GM21529 (cell line): ENCODE measurements at regions not wholly inside any gene's neighbourhood (a gene's known extent, or its start where the extent isn't known, plus 50 kb on each side); places are given as distances from the start of the nearest gene placed in this dataset.

Source experiments
- ATAC-seq: cut with Tn5 transposase; IDR thresholded peaks from one replicate; pipeline ENCODE4 v1.9.1; 2021; ENCODE audit not compliant: unreplicated experiment

DNA sequence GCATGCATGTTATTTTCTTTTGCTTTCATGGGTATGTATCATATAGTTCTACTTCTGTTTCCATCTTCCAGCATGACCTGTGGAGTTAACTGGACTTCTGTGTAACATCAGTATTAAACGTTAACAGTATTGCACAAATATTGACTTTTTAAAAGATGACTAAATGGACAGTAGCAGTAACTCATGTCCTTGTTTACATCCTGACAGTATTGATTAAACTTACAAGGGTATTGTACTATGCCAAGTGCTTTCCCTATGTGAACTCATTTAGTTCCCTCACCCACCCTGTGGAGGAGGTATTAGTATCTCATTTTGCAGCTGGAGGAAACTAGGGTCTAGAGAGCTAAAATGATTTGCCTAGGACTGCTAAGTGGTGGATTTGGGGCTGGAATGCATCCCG is 128.7 kb upstream of the SLC10A2 start:
- no peak for ATAC-seq

DNA sequence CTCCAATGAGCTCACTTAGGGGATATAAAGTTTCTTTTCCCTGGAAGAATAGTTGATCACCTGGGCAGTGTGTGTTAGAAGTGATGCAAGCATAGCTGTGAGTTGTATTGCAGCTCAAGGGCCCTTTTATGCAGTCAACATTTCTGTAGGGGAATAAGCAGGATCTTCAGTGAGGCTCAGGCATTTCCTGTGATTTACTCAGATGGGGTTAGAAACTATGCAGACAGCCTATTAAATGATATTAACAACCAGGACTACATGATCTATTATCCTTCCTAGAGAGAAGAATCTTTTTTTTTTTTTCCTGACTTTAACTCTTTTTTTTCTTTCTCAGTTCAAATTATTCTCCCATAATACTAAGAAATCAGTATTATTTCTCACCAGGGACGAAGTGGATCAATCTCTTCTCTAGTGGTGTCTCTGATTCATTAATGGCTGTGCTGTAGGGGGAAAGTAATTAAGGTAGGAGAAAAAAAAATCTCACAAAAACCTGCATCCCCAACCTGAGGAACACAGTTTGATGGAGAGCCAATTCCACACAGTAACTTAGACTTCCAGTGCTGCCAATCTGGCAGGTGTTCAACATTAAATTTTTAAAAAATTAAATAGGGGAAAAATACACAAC is 126.4 kb upstream of the SLC10A2 start:
- no peak for ATAC-seq

DNA sequence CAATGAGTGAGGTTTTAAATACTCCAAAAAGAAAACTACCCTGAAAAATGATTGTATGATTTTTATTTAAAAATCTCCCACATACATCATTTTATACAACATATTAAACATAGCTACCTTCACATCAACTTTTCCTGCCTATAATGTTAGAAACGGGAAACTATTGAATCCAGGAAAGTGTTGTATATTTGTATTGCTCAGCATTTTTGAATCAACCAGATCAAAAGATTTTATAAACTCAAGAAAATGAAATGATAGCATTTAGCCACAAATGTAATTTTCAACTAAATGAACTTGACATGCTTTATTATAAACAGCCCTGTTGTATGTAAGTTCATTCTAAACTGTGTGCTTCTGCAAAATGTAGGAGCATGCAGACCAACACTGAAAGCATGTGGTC is 124.6 kb upstream of the SLC10A2 start:
- no peak for ATAC-seq

DNA sequence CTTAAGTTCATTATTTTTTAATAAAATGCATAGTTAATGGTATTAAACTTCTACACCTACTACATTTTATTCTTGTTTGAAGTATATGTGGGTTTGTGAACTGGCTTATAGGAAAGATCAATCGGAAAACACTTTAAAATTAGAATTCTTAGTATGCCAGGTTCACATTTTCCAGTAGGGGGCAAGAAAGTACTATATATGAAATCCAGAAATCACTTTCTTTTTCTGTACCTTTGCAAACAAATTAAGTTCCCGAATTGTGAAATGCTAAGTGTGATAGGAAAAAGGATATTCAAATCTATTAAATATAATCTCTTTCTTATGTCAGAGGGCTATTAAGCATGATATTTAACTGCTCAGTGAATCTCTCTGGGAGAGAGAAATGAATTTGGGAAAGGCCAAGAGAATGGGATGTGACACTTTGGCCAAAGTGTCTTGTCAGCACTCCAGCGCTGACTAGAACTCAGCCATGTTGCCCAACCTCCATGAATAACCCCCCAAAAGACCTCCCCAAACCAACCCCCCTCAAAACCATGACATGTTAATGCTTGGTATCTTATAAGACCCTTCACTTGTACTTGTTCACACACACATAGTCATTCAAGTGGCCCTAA is 122.6 kb upstream of the SLC10A2 start:
- ATAC-seq, result no peak

DNA sequence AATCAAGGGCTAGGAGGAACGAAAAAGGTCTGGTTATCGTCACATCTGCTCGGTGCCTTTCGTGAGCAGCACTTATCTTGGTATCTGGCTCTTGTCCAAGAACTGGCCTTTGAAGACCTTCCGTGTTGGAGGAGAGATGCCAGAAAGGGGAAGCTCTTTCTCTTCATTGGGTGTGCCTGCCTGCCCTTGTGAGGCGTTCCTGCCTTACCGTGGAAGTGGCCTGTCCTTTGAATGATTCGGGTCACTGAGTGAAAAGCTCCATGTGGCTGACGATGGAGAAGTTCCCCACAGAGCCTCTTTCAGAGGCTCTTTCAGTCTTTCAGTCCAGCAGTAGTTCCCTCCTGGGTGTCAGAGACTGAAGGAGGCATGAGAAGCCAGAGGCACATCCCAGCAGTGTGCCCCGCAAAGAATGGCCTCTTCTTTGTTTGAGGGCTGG is 121.5 kb upstream of the SLC10A2 start:
- ATAC-seq, result no peak

DNA sequence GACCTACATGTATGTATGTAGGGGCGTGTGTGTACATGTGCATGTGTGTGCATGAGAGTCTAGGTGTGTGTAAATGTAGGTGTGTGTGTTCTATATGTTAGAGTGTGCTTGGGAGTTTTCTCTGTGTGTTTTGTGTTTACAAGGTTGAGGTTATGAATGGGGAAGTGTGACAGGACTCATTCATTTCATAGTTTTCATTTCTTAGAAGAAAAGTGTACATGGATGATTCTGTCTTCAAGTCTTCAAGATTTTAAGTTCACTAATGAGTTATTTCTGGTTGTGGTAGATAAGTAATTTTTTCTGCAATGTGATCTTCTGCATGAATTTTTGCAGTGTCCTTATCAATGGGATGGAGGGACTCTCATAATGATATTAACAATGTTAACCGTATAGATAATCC is 118.2 kb upstream of the SLC10A2 start:
- peak; percentile 54 for ATAC-seq

DNA sequence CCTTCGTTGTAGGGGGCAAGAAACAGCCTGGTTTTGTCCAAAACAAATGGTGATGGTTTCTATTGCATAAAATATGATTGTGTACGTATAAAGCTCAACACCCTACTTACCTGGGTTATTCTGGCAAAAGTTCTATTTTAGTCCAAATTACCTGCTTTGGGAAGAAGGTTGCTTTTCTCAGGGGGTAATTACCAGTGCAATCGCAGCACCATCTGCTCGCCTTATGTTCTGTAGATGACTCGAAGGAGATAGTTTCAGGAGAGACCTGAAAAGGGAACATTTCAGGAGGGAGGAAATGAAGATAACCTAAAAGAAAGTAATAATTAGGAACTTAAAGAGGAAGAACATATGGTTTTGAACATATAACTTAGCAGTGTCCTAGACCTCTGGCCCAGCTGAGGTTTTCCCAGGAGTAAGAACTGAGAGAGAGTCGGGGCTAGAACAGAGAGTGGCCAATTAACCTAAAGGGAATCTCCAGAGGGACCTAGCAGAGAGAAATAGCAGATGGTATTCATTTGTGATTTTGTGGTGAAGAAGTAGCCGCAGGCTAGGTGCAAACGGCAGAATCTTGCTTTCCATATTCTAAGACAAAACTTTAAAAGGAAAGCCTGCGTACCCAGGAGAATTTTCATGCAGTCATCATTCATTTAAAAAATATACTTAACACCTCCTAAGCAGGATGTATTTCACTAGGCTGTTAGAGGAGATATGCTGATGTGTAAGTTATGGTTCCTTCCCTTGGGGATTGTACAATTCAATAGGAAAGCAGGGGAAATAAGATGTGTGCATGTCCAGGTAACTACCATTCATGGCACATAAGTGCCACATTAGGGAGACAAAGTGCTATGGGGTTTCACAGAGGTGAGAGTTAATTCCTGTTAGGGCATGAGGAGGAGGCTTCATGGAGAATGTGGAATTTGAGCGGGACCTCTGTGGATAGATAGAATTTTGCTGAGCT is 113.0 kb upstream of the SLC10A2 start:
- ATAC-seq, result no peak

DNA sequence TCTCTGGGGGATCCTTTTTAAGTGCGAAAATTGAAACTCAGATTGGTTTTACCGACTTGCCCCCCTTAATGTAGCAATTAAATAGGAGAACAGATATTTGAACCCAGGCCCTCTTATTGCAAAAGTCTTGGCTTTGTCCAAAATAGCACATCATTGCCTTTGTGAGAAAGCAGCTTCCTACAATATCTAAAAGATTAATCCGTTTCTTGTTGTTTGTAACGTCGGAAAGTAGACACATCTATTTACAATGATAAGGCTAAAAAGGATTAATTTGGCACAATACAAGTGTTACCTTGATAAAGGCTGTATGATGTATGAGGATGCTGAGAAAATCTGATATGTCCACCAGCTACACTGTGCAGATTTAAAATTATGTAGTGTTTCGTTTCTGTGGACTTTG is 108.7 kb upstream of the SLC10A2 start:
- no peak for ATAC-seq

DNA sequence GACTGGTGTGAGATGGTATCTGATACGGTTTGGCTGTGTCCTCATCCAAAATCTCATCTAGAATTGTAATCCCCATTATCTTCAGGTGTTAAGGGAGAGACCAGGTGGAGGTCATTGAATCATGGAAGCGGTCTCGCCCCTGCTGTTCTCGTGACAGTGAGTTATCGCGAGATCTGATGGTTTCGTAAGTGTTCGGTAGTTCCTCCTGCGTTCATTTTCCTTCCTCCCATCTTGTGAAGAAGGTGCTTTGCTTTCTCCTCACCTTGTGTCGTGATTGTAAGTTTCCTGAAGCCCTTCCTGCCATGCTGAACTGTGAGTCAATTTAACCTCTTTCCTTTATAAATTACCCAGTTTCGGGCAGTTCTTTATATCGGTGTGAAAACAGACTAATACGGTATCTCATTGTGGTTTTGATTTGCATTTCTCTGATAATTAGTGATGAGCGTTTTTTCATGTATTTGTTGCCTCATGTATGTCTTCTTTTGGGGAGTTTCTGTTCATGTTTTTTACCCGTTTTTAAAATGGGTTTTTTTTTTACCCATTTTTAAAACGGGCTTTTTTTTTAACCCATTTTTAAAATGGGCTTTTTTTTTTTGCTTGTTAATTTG is 102.8 kb upstream of the SLC10A2 start:
- no peak for ATAC-seq

DNA sequence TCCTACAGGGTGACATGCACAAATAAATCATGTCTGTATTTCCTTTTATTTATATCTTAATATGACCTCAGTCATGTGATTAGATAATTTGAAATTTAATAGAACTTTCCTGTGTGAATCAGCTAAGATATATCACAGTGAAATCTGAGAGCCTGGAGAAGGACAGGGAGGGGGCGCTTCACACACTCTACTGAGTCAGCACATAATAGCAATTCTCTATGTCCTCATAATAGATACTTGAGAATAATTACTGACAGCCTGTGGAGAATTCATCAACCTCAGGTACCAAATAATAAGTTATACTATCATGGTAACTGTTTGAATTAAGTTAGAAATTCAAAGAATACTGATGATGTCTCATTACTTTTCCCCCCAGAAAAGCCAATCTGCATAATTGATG is 98.0 kb upstream of the SLC10A2 start:
- ATAC-seq, result no peak

DNA sequence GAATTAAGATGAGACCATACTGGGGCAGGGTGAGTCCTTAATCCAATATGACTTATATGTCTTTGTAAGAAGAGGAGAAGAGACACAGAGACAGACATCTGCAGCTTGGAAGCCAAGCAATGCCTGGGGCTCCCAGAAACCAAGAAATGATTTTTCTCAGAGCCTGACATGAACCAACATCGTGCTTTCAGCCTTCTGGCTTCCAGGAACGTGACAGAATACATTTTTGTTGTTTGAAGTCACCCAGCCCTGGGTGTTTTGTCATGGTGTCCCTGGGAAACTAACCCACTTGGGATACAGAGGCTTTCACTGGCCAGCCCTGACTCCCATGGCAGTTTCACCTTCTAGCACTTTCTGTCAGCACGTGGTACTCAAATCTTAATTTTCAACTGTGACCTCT is 95.3 kb upstream of the SLC10A2 start:
- no peak for ATAC-seq

DNA sequence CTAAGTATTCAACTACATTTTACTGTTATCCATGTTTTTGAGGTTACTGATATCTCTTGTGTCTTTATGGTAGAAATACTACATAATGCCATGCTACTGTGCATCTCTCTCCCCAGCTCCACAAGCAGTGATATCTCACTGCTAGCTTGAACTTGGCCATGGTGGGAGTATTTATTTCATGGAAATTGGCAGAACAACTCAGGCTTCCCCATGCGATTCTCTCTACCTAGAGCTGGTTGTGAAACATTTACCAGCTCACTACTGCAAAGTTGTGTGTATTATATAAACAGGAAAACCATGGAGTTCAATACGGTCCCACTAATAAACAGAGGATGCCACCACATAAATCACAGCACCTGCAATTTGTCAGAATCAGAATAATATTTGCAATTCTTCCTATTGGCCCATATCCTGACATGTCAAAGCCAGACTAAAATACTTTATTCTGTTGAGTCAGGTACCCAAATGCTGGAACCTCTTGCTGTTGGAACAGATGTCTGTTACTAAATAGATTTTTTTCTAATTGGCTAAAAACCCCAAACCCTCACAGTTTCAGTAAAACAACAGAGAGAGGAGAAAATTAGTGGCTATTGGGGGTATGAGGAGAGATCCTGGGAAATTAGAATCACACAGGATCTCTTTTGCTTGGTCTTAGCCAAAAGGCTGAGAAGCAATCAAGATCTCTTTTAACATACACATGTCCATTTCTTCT is 91.4 kb upstream of the SLC10A2 start:
- ATAC-seq, result no peak

DNA sequence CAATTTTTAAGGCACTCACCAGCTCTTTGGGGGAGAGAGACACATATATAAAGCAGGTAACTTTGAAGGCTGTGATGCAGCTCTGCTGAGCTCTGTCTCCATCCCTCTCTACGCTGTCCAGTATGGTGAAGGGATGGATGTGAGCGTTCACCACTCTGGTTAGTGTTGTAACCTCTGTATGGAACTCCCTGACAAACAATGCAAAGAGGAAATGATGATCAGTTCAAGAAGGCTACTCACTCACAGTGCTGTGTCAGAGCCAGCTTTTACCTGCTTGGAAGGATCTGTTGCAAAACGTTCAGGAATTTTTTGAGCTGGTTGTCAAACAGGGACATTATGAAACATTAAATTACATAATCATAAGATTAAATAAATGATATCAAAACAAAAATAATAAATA is 90.8 kb upstream of the SLC10A2 start:
- ATAC-seq, result no peak

DNA sequence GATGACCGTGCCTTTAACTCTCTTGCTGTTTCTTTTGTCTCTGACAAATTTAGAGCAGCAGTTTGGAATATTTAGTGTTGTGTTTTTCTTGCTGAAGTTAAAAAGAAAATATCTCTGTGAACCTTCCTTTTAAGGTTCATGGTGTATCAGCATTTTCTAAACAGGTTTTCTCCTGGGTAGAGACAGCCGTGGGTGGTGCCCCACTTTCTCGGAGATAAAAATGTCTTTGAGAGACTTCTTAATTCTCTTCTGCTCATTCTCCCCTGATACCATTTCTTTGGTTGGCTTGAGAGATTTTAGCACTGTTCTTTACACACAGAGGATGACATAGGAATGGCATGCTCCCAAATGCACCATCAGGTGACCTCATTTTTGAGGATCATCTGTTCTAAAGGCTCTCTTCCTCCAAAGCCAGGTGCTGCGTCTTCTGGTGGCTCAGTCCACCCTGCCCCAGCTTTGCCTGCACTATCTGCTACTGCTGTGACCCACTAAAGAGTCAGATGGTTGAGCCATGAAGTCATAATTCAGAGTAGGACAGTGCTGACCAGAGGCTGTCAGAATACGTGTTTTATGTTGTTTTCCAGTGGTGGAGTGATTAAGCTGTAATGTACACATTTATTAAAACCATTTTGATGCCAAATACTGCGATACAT is 90.3 kb upstream of the SLC10A2 start:
- ATAC-seq, result no peak

DNA sequence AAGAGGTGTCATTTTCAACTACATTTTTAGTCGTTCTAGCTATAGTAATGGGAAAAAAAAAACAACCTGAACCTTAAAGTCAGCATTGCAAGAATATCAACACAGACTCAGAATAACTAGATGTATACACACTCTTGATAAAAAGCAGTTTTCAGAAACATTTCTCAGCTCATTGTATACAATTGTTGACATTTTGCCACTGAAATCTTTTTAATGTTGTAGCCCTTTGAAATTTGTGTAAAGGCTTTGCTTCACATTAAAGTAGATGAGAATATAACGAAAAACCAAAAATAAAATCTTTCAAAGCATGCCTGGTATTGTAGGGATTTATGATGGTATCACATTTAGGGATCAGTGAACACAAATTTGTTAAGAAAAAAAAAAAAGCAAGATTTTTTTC is 87.2 kb upstream of the SLC10A2 start:
- ATAC-seq, result no peak

DNA sequence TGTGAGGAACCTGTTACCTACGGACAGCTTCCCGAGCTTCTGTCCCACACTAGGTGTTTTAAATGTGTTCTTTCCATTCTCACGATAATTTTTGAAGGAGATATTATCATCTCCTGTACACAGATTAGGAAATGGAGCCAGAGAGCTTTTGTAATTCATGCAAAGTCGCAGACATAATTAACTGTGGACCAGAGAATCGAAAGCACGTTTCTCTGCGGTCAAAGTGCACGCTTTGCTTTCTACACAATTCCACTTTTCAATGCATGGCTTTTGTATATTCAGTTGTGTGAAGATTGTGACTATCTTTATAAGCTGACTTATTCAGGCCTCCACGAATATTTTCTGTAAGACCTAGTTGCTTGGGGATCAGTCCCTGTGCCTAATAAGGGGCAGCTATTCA is 81.7 kb upstream of the SLC10A2 start:
- no peak for ATAC-seq

DNA sequence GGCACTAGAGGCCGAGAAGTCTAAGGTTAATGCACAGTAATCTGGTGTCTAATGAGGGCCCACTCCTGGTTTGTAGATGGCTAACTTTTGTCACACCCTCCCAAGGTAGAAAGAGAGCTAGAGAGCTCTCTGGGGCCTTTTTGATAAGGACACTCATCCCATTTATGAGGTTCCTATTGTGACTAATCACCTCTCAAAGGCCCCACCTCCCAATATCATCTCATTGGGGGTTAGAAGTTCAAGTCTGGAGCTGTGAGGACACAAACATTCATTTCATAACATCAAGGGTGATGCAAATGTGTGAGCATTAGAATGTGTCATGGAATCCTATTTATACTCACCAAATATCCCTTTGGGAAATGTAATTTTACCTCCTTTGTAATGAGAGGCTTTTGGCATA is 79.2 kb upstream of the SLC10A2 start:
- ATAC-seq, result no peak

DNA sequence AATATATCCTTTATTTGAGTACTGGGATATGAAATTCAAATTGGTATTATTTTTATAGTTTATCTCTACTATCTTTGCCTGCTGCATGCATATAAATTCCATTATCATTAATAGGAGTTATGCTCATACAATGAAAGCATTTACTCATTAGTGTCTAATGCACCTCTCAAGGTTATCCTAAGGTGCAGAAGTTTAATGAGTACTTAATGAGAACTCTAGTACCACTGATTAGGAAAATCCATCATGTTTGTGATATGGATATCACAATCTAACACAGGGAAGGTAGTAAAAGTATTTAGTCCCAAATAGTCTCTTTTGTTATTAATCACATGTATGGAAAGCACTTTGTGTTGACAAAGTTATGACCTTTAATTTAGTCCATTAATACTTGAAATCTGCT is 77.2 kb upstream of the SLC10A2 start:
- ATAC-seq, result no peak

DNA sequence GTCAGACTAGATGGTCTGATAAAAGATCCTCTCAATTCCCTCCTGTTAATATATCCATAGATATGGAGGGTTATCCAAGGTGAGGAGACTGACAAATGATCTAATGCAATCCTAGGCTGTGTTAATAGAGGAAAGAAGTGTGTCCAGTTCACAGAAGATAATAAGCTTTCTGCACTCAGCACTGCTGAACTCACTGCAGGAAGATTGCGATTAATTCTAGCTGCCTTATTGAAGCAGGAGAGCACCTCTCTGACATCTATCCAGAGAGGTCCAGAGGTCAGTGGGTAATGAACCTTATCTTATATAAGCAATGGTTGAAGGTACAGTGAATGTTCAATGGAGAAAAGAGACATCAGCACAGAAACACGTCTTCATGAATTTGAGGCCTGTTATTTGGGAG is 75.9 kb upstream of the SLC10A2 start:
- ATAC-seq, result no peak

DNA sequence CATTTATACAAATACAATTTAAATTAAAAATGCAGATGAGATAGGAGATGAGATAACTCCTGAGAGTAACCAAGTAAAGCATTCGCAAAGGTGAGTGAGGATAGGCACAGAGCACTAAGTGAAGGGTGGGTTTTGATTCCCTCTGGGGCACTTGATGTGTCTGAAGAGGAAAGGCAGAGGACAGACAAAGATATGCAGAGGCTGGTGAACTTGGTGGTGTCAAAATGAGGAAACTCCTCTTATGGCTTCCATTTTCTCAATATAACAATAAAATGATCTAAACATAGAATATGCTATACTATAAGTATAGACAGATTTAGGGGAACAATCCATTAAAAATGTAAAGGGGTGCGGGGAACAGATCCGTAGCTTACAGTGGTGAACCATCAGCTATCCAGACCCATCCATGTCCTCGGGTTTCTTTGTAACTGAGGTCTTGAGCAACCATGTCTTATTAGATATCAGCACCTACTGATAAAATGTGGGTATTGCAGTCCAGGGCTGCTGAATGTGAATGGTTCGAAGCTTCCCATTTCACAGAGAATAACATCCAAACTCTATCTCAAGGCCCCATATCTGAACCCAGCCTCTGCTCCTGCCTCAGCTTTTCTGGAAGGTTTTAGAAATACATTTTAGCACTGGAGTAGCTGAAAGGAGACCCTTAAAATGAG is 73.9 kb upstream of the SLC10A2 start:
- peak; percentile 96 for ATAC-seq
